OCI-LY3 (cell line): ENCODE measurements at regions not wholly inside any gene's neighbourhood (a gene's known extent, or its start where the extent isn't known, plus 50 kb on each side); places are given as distances from the start of the nearest gene placed in this dataset.

Experiments
- EZH2phosphoT487 ChIP-seq: fragments of 200-600 bp; shearing (Covaris generic); IDR thresholded peaks from 2 replicates; pipeline ENCODE4 v1.6.1; 2018; ENCODE audit warnings: antibody characterized with exemption, mixed run types, low read depth
- TF ChIP-seq, protein P1 (sequence below): fragments of 200-600, 300-600 bp; sonication (generic); IDR thresholded peaks from 2 replicates; pipeline ENCODE4 v1.5.1; 2014; ENCODE audit warnings: antibody characterized with exemption, low read length, low read depth

- TF ChIP-seq, protein P1, sequence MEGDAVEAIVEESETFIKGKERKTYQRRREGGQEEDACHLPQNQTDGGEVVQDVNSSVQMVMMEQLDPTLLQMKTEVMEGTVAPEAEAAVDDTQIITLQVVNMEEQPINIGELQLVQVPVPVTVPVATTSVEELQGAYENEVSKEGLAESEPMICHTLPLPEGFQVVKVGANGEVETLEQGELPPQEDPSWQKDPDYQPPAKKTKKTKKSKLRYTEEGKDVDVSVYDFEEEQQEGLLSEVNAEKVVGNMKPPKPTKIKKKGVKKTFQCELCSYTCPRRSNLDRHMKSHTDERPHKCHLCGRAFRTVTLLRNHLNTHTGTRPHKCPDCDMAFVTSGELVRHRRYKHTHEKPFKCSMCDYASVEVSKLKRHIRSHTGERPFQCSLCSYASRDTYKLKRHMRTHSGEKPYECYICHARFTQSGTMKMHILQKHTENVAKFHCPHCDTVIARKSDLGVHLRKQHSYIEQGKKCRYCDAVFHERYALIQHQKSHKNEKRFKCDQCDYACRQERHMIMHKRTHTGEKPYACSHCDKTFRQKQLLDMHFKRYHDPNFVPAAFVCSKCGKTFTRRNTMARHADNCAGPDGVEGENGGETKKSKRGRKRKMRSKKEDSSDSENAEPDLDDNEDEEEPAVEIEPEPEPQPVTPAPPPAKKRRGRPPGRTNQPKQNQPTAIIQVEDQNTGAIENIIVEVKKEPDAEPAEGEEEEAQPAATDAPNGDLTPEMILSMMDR: no peak
- TF ChIP-seq EZH2phosphoT487: no peak
These were observed 222.2 kb upstream of the TMEM161B start for GRCh38 chr5:88490874-88491273.
